Adipocyte (in vitro differentiated cells): ENCODE measurements at regions not wholly inside any gene's neighbourhood (a gene's known extent, or its start where the extent isn't known, plus 50 kb on each side); places are given as distances from the start of the nearest gene placed in this dataset.

Experiments
- DNase-seq: peaks from one replicate; pipeline ENCODE4 v3.0.0-alpha.2; 2015; ENCODE audit warnings: low read depth
- H3K27me3 ChIP-seq: replicated peaks from 2 replicates; pipeline ENCODE4 v1.7.0; 2013; ENCODE audit warnings: mild to moderate bottlenecking, low read length, moderate library complexity; ENCODE audit not compliant: control insufficient read depth, insufficient read depth
- H3K36me3 ChIP-seq: 2 replicates; pipeline ENCODE4 v1.7.0; 2013; ENCODE audit warnings: low read length, mild to moderate bottlenecking, moderate library complexity; ENCODE audit not compliant: control insufficient read depth, insufficient read depth, severe bottlenecking
- H3K4me1 ChIP-seq: 2 replicates; pipeline ENCODE4 v1.7.0; 2013; ENCODE audit warnings: mild to moderate bottlenecking, low read length, moderate library complexity; ENCODE audit not compliant: control insufficient read depth, insufficient read depth
- H3K4me3 ChIP-seq: 2 replicates; pipeline ENCODE4 v1.7.0; 2013; ENCODE audit warnings: mild to moderate bottlenecking, low read length, moderate library complexity
- H3K9ac ChIP-seq: 2 replicates; pipeline ENCODE4 v1.7.0; 2013; ENCODE audit warnings: mild to moderate bottlenecking, low read length, moderate library complexity
- H3K9me3 ChIP-seq: 2 replicates; pipeline ENCODE4 v1.7.0; 2013; ENCODE audit warnings: mild to moderate bottlenecking, low read length, moderate library complexity; ENCODE audit not compliant: control insufficient read depth

GRCh38 chr13:39859898-39860297, 204.4 kb downstream of the COG6 start:
- H3K27me3 ChIP-seq = no peaks in the 10 kb centered on the region
- no peaks in the 10 kb centered on the region for H3K9me3 ChIP-seq
- H3K9ac ChIP-seq = no peak overlapping the region
- no peaks in the 10 kb centered on the region for H3K36me3 ChIP-seq
- no peak for DNase-seq
- H3K4me3 ChIP-seq = no peak overlapping the region
- no peaks in the 10 kb centered on the region for H3K4me1 ChIP-seq

- Histone ChIP-seq H3K4me3 (no peak overlapping the region), H3K9me3 (no peaks in the 10 kb centered on the region), H3K9ac (no peak overlapping the region), H3K4me1 (no peaks in the 10 kb centered on the region), H3K27me3 (no peaks in the 10 kb centered on the region), H3K36me3 (no peaks in the 10 kb centered on the region)
- no peak for DNase-seq
Observed at GRCh38 chr13:39862900-39863299, 207.4 kb downstream of the COG6 start.

GRCh38 chr13:39864221-39864620, 208.8 kb downstream of the COG6 start:
- Histone ChIP-seq H3K36me3 (no peaks in the 10 kb centered on the region), H3K27me3 (no peaks in the 10 kb centered on the region), H3K9me3 (no peaks in the 10 kb centered on the region), H3K9ac (no peak overlapping the region), H3K4me1 (no peaks in the 10 kb centered on the region), H3K4me3 (no peak overlapping the region)
- no peak for DNase-seq

DNA sequence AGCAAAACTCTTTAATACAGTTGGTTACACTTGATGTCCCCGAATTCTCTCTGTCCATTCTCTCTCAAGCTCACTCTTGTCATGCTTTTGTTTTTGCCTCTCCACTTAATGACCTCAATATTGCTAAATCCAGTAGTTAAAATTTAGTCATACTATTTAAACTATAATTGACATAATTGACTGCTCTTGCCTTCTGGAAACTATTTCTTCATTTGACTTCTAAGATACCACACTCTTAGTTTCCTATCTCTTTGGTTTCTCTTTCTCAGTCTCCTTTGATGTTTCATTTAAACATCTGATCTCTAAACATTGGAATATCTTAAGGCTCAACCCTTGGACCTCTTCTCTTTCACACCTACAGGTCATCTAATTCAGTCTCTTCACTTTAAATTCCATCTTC, 211.3 kb downstream of the COG6 start:
- Histone ChIP-seq H3K36me3 (no peaks in the 10 kb centered on the region), H3K4me1 (no peaks in the 10 kb centered on the region)
- DNase-seq = no peak

DNA sequence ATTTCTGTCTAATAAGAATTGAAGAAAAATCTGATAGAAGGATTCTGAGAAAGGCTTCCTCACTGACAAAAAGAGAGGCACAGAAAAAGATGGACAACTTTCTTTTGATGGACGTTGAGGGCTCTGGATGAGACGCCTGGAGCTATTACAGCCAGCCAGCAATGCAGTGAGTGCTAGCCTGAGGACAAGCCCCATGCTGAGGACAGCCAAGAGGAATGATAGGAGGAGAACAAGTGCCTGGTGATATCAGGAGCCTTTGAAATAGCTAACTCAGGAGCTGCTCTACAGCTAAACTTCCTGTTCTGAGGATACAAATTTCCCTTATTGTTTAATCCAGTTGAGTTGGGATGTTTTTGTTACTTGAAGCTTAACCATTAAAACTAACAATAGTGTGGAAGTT, 212.3 kb downstream of the COG6 start:
- no peaks in the 10 kb centered on the region for H3K27me3 ChIP-seq
- no peak overlapping the region for H3K9ac ChIP-seq
- no peak for DNase-seq
- no peaks in the 10 kb centered on the region for H3K4me1 ChIP-seq
- no peaks in the 10 kb centered on the region for H3K9me3 ChIP-seq
- no peak overlapping the region for H3K4me3 ChIP-seq
- no peaks in the 10 kb centered on the region for H3K36me3 ChIP-seq

More for the DNA sequence above, 211.3 kb downstream of the COG6 start:
- Histone ChIP-seq H3K9ac (no peak overlapping the region), H3K9me3 (no peaks in the 10 kb centered on the region), H3K4me3 (no peak overlapping the region), H3K27me3 (no peaks in the 10 kb centered on the region)

DNA sequence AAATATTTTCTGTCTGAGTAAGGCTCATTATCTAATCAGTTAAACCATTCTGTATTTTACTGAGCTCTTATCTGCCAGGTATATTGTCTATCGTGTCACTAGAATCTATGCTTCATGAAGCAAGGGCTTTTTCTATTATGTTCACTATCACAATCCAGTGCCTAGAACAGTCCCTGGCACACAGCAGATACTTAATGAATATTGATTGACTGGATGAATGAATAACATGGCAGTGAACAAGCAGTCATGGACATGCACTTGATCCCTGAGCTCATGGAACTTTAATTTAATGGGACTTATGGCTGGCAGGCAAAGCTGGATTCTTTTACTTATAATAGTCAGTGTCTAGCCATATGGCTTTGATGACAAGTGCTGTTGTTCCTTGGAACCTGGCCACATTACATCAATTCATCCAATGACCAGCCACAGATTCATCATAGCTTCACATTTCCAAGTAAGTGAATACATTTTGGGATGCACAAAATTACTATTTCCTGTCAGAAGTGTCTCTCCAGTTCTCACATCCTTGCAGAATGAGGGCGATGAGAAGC, 214.8 kb downstream of the COG6 start:
- H3K9ac ChIP-seq = no peak overlapping the region
- H3K4me3 ChIP-seq = no peak overlapping the region
- H3K9me3 ChIP-seq = no peaks in the 10 kb centered on the region
- no peaks in the 10 kb centered on the region for H3K27me3 ChIP-seq
- no peak for DNase-seq
- no peaks in the 10 kb centered on the region for H3K36me3 ChIP-seq
- H3K4me1 ChIP-seq = peaks cover 9% of the 10 kb centered on the region

DNA sequence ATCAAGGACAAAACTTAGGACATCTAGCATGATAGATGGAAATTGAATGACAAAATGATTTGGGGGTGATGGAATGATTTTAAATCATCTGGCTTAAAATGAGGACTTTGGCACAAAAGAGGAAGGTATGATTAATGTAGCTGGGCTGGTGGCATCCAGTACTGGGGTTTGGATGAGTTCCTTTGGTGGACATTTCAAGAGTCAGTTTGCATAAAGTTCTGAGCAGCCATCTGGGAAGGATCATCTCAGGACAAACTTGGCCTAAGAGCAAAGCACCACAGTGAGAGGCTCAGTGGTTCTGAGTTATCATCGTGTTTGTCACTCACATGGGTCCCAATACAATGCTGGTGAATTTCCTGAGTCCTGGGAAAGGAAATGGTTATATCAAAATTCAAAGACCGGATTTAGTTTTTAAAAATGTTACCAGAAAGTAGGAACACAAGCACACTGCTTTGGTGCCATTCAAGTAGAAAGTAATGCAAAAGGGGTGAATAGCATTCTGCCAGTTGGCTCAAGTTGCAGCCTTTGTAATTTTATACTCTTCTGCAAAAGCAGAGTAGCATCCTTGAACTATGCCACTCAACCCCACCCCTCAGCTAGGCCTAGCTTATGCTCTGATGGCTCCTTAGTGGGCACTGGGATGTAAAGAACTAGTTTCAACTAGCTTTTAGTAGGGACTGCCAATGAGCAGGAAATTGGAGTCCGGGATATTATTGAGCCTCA, 219.0 kb downstream of the COG6 start:
- Histone ChIP-seq H3K27me3 (no peaks in the 10 kb centered on the region), H3K4me3 (no peak overlapping the region), H3K36me3 (no peaks in the 10 kb centered on the region), H3K4me1 (peaks cover 28% of the 10 kb centered on the region), H3K9me3 (no peaks in the 10 kb centered on the region), H3K9ac (peak overlapping the region; percentile 8)
- DNase-seq = no peak

GRCh38 chr13:39875111-39875987, 219.9 kb downstream of the COG6 start:
- H3K4me1 ChIP-seq = peaks cover 28% of the 10 kb centered on the region
- peak overlapping the region; percentile 39 for H3K9ac ChIP-seq

GRCh38 chr13:39876258-39876657, 220.8 kb downstream of the COG6 start:
- Histone ChIP-seq H3K9ac (no peak overlapping the region), H3K36me3 (no peaks in the 10 kb centered on the region), H3K27me3 (no peaks in the 10 kb centered on the region), H3K4me1 (peaks cover 28% of the 10 kb centered on the region), H3K9me3 (no peaks in the 10 kb centered on the region), H3K4me3 (no peak overlapping the region)
- DNase-seq = peak; percentile 73

More at GRCh38 chr13:39875111-39875987, 219.9 kb downstream of the COG6 start:
- H3K4me3 ChIP-seq = no peak overlapping the region
- no peaks in the 10 kb centered on the region for H3K9me3 ChIP-seq
- peak; percentile 47 for DNase-seq
- no peaks in the 10 kb centered on the region for H3K27me3 ChIP-seq
- no peaks in the 10 kb centered on the region for H3K36me3 ChIP-seq

DNA sequence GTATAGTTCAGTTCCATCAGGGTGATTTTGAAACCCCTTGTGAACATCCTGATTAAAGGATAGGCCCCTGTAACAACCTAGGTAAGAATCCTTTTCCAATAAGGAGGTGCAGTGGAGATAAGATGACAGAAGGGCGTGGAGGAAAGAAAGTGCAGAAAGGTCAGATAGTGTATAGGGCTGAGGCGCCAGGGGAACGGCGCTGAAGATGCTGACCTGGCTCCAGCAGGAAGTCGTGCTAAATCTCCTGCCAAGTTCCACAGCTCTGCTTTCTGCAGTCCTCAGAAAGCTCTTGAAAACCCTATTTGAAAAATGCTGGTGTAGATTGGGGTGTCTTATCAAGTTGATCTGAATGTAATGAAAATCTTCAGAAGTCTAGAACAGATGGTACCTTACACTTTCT, 221.7 kb downstream of the COG6 start:
- peaks cover 28% of the 10 kb centered on the region for H3K4me1 ChIP-seq
- DNase-seq = no peak
- H3K4me3 ChIP-seq = no peak overlapping the region
- no peaks in the 10 kb centered on the region for H3K27me3 ChIP-seq
- no peak overlapping the region for H3K9ac ChIP-seq
- no peaks in the 10 kb centered on the region for H3K9me3 ChIP-seq
- no peaks in the 10 kb centered on the region for H3K36me3 ChIP-seq

DNA sequence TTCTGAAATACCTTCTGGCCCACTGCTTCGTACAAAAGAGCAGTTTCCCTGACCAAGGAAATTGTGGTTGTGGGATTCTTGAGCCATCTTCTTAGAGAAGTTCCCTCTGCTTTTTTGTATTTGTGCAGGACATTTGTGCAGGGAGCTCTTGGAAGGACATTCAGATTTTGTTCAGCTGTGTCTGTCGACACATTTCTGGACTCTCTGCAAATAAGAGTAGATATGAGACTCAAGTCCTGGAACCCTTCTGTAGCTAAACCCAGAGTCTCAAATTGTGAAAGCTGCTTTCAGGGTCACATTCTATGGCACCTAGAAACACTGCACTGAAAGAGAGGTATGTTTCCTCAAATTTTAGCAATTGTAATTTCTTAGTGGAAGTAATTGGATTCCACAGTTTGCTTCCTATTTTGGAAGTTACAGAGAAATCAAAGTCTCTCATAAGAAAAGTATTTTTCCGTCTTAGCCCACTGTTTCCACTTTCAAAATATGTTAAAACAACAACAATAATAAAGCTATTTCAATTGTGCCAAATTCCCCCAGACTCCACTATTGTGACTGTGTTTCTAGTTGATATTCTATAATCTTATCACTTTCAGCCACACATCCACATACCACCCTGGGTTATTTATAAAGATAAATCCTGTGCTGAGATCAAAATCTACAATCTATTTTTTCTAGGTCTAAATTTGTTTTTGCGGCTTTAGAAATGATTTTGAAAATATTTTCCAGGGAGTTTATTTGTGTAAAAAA, 224.0 kb downstream of the COG6 start:
- DNase-seq = no peak
- H3K9me3 ChIP-seq = peaks cover 14% of the 10 kb centered on the region
- H3K4me3 ChIP-seq = no peak overlapping the region
- H3K9ac ChIP-seq = no peak overlapping the region
- peaks cover 28% of the 10 kb centered on the region for H3K4me1 ChIP-seq
- H3K27me3 ChIP-seq = no peaks in the 10 kb centered on the region
- no peaks in the 10 kb centered on the region for H3K36me3 ChIP-seq
